EH (cell line): ENCODE measurements at regions not wholly inside any gene's neighbourhood (a gene's known extent, or its start where the extent isn't known, plus 50 kb on each side); places are given as distances from the start of the nearest gene placed in this dataset.
"Not testable (repeated sequence)": the region's sequence is repeated elsewhere in the genome, so short reads cannot be mapped to it uniquely, and the experiment has no call there.

Source experiments
- DNase-seq: peaks from one replicate; pipeline ENCODE4 v3.0.0-alpha.2; 2015; ENCODE audit warnings: low read depth

GRCh38 chr3:25952133-25952532 lies 162.2 kb downstream of the OXSM start:
- no peak for DNase-seq

- no peak for DNase-seq
Observed at GRCh38 chr3:25957026-25957425, 167.1 kb downstream of the OXSM start.

- DNase-seq, result no peak
Observed at GRCh38 chr3:25960776-25961175, 170.9 kb downstream of the OXSM start.

GRCh38 chr3:25962255-25962654 lies 172.4 kb downstream of the OXSM start:
- DNase-seq, result no peak

- DNase-seq, result no peak
Observed at GRCh38 chr3:25964141-25964540, 174.3 kb downstream of the OXSM start.

GRCh38 chr3:25967385-25967784 lies 177.5 kb downstream of the OXSM start:
- DNase-seq, result no peak

- DNase-seq, result no peak
Observed at GRCh38 chr3:25971736-25972135, 181.8 kb downstream of the OXSM start.

GRCh38 chr3:25973122-25973521 lies 183.2 kb downstream of the OXSM start:
- DNase-seq, result no peak

- DNase-seq, result no peak
Observed at GRCh38 chr3:25982756-25983155, 192.9 kb downstream of the OXSM start.

GRCh38 chr3:25985621-25986020 lies 195.7 kb downstream of the OXSM start:
- DNase-seq, result no peak

- no peak for DNase-seq
Observed at GRCh38 chr3:25992606-25993005, 202.7 kb downstream of the OXSM start.

GRCh38 chr3:26004172-26004571 lies 214.3 kb downstream of the OXSM start:
- DNase-seq, result no peak

- no peak for DNase-seq
Observed at GRCh38 chr3:26011276-26011675, 221.4 kb downstream of the OXSM start.

GRCh38 chr3:26012241-26012745 lies 222.4 kb downstream of the OXSM start:
- DNase-seq, result no peak

- no peak for DNase-seq
Observed at GRCh38 chr3:26015752-26016151, 225.9 kb downstream of the OXSM start.

- DNase-seq, result no peak
Observed at GRCh38 chr3:26018889-26019288, 229.0 kb downstream of the OXSM start.

GRCh38 chr3:26024206-26024605 lies 234.3 kb downstream of the OXSM start:
- DNase-seq, result not testable (repeated sequence)

- no peak for DNase-seq
Observed at GRCh38 chr3:26029321-26029720, 239.4 kb downstream of the OXSM start.

- DNase-seq, result not testable (repeated sequence)
Observed at GRCh38 chr3:26042126-26042525, 252.2 kb downstream of the OXSM start.

GRCh38 chr3:26049951-26050350 lies 260.1 kb downstream of the OXSM start:
- no peak for DNase-seq

GRCh38 chr3:26050776-26051175 lies 260.9 kb downstream of the OXSM start:
- DNase-seq, result no peak

GRCh38 chr3:26058901-26059321 lies 269.0 kb downstream of the OXSM start:
- DNase-seq, result no peak

- DNase-seq, result no peak
Observed at GRCh38 chr3:26061947-26062346, 272.1 kb downstream of the OXSM start.

GRCh38 chr3:26064297-26064696 lies 274.4 kb downstream of the OXSM start:
- DNase-seq, result no peak

- DNase-seq, result no peak
Observed at GRCh38 chr3:26068890-26069289, 279.0 kb downstream of the OXSM start.
